Kidney (tissue), 13 donors: ENCODE measurements at regions not wholly inside any gene's neighbourhood (a gene's known extent, or its start where the extent isn't known, plus 50 kb on each side); places are given as distances from the start of the nearest gene placed in this dataset.
A peak's percentile ranks its signal among the peaks of the same experiment; 100 is the strongest.

ENCODE experiments used
- DNase-seq, 5 donors: peaks; one replicate each; pipeline ENCODE4 v3.0.0-alpha.2; 2013 to 2020
- FAIRE-seq: peaks from 2 replicates; lab custom pipeline; 2012; peaks lifted over from hg19 to GRCh38; lab: Jason Lieb, UNC
- H3K27ac ChIP-seq, 2 donors: one replicate each; pipeline ENCODE4 v1.7.0; 2013; ENCODE audit warnings: low read depth in 2 of 2, low read length in 2 of 2, inconsistent platforms in 1 of 2
- H3K27me3 ChIP-seq: one replicate; pipeline ENCODE4 v1.7.1; 2013; ENCODE audit warnings: low read length, inconsistent platforms; ENCODE audit not compliant: control insufficient read depth, insufficient read depth
- H3K36me3 ChIP-seq, 3 donors: one replicate each; pipeline versions ENCODE4 v1.7.0 to v1.7.1; 2013; ENCODE audit warnings: low read length in 3 of 3, control low read depth in 1 of 3, inconsistent platforms in 1 of 3; ENCODE audit not compliant: insufficient read depth in 3 of 3, control insufficient read depth in 2 of 3
- H3K4me1 ChIP-seq, 3 donors: one replicate each; pipeline versions ENCODE4 v1.7.0 to v1.7.1; 2013; ENCODE audit warnings: low read length in 3 of 3, inconsistent platforms in 1 of 3, low read depth in 1 of 3; ENCODE audit not compliant: control insufficient read depth in 2 of 3, insufficient read depth in 2 of 3
- H3K4me3 ChIP-seq, 3 donors: one replicate each; pipeline versions ENCODE4 v1.7.0 to v1.8.1; 2013; ENCODE audit warnings: low read length in 3 of 3, control low read depth in 1 of 3, inconsistent platforms in 1 of 3
- H3K9ac ChIP-seq, 3 donors: one replicate each; pipeline versions ENCODE4 v1.7.0 to v1.7.1; 2013; ENCODE audit warnings: low read length in 3 of 3, control low read depth in 1 of 3, inconsistent platforms in 1 of 3
- H3K9me3 ChIP-seq, 3 donors: one replicate each; pipeline versions ENCODE4 v1.7.0 to v1.7.1; 2013; ENCODE audit warnings: low read length in 3 of 3, control low read depth in 1 of 3, inconsistent platforms in 1 of 3; ENCODE audit not compliant: control insufficient read depth in 2 of 3, insufficient read depth in 1 of 3
- intact Hi-C: fragments of 100-400 bp; cut with DNase I; formaldehyde crosslinking; loops from one replicate; pipeline ENCODE4 v1.11.1; 2022
- TF ChIP-seq, protein P1 (sequence below): IDR thresholded peaks from 3 replicates; pipeline ENCODE4 v1.5.1; 2012; ENCODE audit warnings: mild to moderate bottlenecking, moderate library complexity, borderline replicate concordance; ENCODE audit not compliant: insufficient read depth; ENCODE audit errors: extremely low read depth
- donor health status: control.
- donor health status: control.
- donor health status: control.
- donor health status: control.
- donor health status: control.
- donor health status: DM: yes; HTN: yes; CAD: no.
- donor health status: Normal renal cell carcinoma (clear cell type).

DNA sequence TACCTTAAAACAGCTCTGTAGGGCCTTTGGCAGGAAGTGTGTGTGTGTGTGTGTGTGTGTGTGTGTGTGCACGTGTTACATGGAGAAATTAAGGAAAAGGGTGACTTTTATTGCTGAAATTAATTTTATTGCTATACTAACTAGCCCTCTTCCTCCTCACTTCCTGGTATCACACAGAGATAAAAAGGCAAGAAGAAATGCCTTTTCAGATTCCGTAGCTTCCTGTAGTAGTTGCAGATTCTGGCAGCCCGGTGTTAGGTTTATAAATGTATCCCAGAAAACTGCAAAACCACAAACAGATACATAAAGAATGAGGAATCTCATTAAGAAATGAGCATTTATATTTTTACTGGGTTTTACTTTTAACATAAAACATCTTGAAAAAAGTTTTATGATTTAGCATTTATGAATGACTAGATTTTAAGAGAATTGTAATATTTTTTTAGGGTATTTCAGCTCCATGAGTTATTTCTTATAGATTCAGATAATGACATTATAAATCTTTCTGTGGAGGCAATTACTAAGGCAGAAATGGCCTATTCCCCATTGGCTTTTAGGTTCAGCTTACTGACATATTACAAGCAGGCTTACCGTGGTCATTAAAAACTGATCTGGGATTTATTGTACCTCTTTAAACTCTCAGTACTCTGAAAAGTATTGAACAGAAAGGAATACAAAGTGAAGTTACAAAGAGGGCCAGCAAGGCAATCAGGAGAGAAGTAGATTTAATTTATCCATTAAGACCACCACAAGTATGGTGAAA, 249.1 kb upstream of the TSHZ2 start:
- Histone ChIP-seq H3K9me3 (no peaks in the 10 kb centered on the region), H3K27ac (no peak overlapping the region), H3K4me3 (no peak overlapping the region), H3K36me3 (no peaks in the 10 kb centered on the region), H3K4me1 (no peaks in the 10 kb centered on the region), H3K27me3 (no peaks in the 10 kb centered on the region), H3K9ac (no peak overlapping the region)
- peak in 2 of 5 donors; percentile 18 to 55 for DNase-seq
- no peak for FAIRE-seq
- TF ChIP-seq, protein P1, sequence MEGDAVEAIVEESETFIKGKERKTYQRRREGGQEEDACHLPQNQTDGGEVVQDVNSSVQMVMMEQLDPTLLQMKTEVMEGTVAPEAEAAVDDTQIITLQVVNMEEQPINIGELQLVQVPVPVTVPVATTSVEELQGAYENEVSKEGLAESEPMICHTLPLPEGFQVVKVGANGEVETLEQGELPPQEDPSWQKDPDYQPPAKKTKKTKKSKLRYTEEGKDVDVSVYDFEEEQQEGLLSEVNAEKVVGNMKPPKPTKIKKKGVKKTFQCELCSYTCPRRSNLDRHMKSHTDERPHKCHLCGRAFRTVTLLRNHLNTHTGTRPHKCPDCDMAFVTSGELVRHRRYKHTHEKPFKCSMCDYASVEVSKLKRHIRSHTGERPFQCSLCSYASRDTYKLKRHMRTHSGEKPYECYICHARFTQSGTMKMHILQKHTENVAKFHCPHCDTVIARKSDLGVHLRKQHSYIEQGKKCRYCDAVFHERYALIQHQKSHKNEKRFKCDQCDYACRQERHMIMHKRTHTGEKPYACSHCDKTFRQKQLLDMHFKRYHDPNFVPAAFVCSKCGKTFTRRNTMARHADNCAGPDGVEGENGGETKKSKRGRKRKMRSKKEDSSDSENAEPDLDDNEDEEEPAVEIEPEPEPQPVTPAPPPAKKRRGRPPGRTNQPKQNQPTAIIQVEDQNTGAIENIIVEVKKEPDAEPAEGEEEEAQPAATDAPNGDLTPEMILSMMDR, result no peak
- intact Hi-C loops, result no loop called here

DNA sequence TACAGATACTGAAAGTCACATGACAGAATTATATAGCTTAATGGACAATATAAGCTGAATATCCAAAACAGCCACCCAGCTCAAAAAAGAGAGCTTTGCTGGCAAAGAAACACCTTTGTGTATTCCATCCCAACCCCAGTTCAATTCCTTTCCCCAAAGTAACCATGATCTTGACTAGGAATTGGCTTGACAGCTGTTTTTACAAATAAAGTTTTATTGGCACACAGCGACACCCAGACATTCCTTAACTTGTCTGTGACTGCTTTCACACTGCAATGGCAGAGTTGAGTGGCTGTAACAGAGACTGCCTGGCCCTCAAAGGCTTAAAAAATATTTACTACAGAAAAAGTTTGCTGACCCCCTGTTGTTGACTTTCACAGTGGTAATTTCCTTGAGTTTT, 264.0 kb upstream of the TSHZ2 start:
- TF ChIP-seq, protein P1, result no peak

DNA sequence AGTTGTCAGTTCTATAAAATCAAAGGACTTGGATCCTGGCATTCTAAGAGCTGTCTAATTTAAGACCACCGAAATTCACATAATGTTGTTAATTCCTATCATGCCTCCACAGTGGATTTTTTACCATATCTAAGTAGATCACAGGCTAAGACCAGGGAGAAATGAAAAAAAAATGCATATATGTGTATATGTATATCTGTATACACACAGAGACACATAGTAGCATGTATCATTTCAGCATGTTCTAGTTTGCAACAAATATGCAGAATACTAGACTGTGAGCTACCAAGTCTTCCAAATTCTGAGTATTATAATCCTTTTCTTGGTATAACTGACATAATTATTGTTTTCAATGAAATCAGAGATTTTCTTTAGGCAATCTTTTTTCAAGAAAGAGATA, 267.6 kb upstream of the TSHZ2 start:
- no peak overlapping the region for H3K4me3 ChIP-seq
- H3K36me3 ChIP-seq, result no peaks in the 10 kb centered on the region
- H3K27me3 ChIP-seq, result no peaks in the 10 kb centered on the region
- FAIRE-seq (no peak), DNase-seq (no peak)
- no peak overlapping the region for H3K9ac ChIP-seq
- H3K27ac ChIP-seq, result no peak overlapping the region
- intact Hi-C loops, result no loop called here
- no peaks in the 10 kb centered on the region for H3K4me1 ChIP-seq
- no peaks in the 10 kb centered on the region for H3K9me3 ChIP-seq
- TF ChIP-seq, protein P1, result no peak

More for the DNA sequence above, 264.0 kb upstream of the TSHZ2 start:
- FAIRE-seq (no peak), DNase-seq (no peak)
- no peaks in the 10 kb centered on the region for H3K27me3 ChIP-seq
- H3K9me3 ChIP-seq, result no peaks in the 10 kb centered on the region
- H3K4me3 ChIP-seq, result no peak overlapping the region
- no peak overlapping the region for H3K27ac ChIP-seq
- H3K9ac ChIP-seq, result no peak overlapping the region
- no peaks in the 10 kb centered on the region for H3K36me3 ChIP-seq
- H3K4me1 ChIP-seq, result no peaks in the 10 kb centered on the region
- intact Hi-C loops, result no loop called here
